IPS-18a (cell line): ENCODE measurements at regions not wholly inside any gene's neighbourhood (a gene's known extent, or its start where the extent isn't known, plus 50 kb on each side); places are given as distances from the start of the nearest gene placed in this dataset.

Experiments used
- H3K27ac ChIP-seq: one replicate; pipeline ENCODE4 v1.5.1; 2013; ENCODE audit warnings: low read length
- H3K27me3 ChIP-seq: one replicate; pipeline ENCODE4 v1.6.1; 2013; ENCODE audit warnings: mild to moderate bottlenecking, low read length; ENCODE audit not compliant: control insufficient read depth, insufficient read depth
- H3K36me3 ChIP-seq: one replicate; pipeline ENCODE4 v1.6.1; 2013; ENCODE audit warnings: low read depth, low read length; ENCODE audit not compliant: control insufficient read depth
- H3K4me1 ChIP-seq: one replicate; pipeline ENCODE4 v1.6.1; 2013; ENCODE audit warnings: low read depth, low read length; ENCODE audit not compliant: control insufficient read depth
- H3K4me3 ChIP-seq: one replicate; pipeline ENCODE4 v1.5.1; 2013; ENCODE audit warnings: low read length
- H3K9ac ChIP-seq: one replicate; pipeline ENCODE4 v1.6.1; 2013; ENCODE audit warnings: mild to moderate bottlenecking, low read length, moderate library complexity
- H3K9me3 ChIP-seq: one replicate; pipeline ENCODE4 v1.6.1; 2013; ENCODE audit warnings: low read depth, low read length; ENCODE audit not compliant: control insufficient read depth

DNA sequence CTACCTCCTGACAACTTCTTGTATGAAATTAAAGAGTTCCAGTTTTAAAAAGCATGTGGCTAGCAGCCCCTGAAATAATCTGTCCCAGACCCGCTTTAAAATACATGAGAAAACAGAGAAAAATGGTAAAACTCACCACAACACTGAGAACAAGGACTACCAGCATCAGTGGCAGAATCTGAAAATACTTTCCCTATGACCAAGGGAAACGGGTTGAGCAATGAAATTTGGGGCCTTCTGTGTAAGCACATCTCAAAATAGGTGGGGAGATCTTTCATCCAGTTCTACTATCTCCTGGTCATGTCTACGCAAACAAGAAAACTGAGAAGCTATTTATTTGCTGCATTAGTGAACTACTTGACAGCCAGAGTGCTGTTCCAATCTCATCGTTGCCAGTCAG lies 172.3 kb downstream of the LNPK start:
- no peak overlapping the region for H3K9ac ChIP-seq
- no peak overlapping the region for H3K4me3 ChIP-seq
- no peak overlapping the region for H3K27ac ChIP-seq
- H3K36me3 ChIP-seq: no peaks in the 10 kb centered on the region
- peaks cover 9% of the 10 kb centered on the region for H3K4me1 ChIP-seq
- H3K27me3 ChIP-seq: no peaks in the 10 kb centered on the region
- H3K9me3 ChIP-seq: no peaks in the 10 kb centered on the region

DNA sequence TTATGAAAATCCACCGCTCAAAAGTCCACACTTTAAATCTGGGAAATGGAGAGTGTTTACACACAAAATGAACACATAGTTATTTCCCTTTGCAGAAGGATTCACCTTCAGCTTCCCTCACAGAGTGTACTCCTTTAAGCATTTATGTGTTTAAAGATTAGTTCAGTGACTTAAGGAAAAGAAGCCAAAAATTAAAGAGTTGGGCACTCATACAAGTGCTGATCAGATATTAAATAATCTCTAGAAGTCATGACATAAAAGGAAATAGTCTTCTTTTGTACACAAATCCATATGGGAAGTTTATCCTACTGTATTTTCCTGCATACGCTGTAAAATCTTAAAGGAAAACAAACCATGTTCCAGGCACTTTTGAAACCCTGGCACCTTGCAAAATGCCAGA lies 174.2 kb downstream of the LNPK start:
- no peaks in the 10 kb centered on the region for H3K9me3 ChIP-seq
- H3K36me3 ChIP-seq: no peaks in the 10 kb centered on the region
- H3K9ac ChIP-seq: no peak overlapping the region
- no peak overlapping the region for H3K4me3 ChIP-seq
- H3K4me1 ChIP-seq: no peaks in the 10 kb centered on the region
- no peak overlapping the region for H3K27ac ChIP-seq
- H3K27me3 ChIP-seq: no peaks in the 10 kb centered on the region

GRCh38 chr2:175824243-175824642 lies 177.8 kb downstream of the LNPK start:
- Histone ChIP-seq H3K4me3 (no peak overlapping the region), H3K9ac (no peak overlapping the region), H3K27me3 (no peaks in the 10 kb centered on the region), H3K4me1 (no peaks in the 10 kb centered on the region), H3K27ac (no peak overlapping the region), H3K9me3 (no peaks in the 10 kb centered on the region), H3K36me3 (no peaks in the 10 kb centered on the region)

DNA sequence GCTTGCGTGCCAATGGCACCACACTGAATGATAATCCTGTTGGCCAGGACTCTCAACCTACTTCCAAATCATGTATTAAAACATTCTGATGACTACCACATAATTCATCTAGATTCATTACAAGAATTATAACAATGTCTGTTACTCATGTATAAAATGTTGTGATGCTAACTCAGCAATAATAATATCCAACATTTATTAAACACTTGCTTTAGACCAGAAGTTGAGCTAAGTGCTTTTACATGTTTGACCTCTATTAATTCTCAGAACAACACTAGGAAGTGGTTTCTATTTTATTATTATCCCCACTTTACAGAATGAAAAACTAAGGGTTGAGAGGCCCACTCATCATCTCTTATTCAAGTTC lies 178.4 kb downstream of the LNPK start:
- Histone ChIP-seq H3K36me3 (no peaks in the 10 kb centered on the region), H3K27ac (no peak overlapping the region), H3K9me3 (no peaks in the 10 kb centered on the region), H3K4me1 (no peaks in the 10 kb centered on the region), H3K27me3 (no peaks in the 10 kb centered on the region), H3K4me3 (no peak overlapping the region), H3K9ac (no peak overlapping the region)

DNA sequence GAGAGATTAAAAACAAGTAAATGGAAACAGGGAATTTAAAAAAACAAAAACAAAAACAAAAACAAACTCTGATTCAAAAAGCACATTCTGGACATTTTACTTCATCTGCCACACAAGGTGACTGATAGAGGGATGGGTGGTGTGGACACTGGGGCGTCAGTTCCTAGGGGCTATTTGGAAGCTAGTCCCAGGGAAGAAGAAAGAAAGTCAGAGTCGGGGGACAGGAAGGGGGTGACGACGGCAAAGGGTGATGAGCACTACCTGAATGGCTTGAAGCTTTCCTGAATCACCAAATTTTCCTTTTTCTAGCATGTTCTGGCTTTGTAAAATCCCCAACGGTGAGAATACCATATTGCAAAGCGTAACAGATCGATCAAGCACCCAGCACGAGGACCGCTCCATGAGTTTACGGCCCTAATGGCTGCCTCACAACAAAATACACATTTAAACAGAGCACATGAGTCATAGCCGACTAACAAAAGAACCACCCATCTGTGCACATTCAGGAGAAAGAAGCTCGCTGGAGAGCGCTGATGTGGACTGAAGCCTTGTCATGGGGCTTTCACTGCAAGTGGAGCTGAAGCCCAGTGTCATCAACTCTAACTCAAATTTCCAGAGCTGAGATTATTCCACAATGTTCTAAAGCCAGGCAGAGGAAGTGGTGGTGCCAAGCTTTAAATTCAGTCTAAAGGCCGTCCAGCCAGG lies 178.9 kb downstream of the LNPK start:
- H3K9ac ChIP-seq: no peak overlapping the region
- H3K9me3 ChIP-seq: no peaks in the 10 kb centered on the region
- no peak overlapping the region for H3K27ac ChIP-seq
- no peaks in the 10 kb centered on the region for H3K4me1 ChIP-seq
- no peaks in the 10 kb centered on the region for H3K36me3 ChIP-seq
- no peaks in the 10 kb centered on the region for H3K27me3 ChIP-seq
- no peak overlapping the region for H3K4me3 ChIP-seq

DNA sequence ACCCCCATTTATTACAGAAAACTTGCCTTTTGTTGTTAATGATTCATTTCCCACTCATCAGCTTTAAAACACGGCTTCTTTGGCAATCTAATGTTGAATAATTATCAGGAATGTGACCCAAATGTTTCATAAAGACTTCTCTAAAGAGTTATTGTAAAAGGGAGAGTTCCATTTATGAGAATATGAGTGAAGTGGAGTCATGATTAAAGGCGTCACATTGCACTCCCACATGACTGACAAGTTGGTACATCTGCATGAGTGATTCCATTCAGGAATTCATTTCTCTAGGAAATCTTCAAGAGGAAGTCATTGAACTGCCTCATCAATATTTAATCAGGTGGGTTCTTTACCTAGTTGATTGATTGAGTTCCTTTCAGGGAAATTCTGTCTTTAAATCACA lies 184.8 kb downstream of the LNPK start:
- H3K9ac ChIP-seq: no peak overlapping the region
- no peaks in the 10 kb centered on the region for H3K36me3 ChIP-seq
- H3K4me3 ChIP-seq: no peak overlapping the region
- peaks cover 6% of the 10 kb centered on the region for H3K9me3 ChIP-seq
- H3K27ac ChIP-seq: no peak overlapping the region
- no peaks in the 10 kb centered on the region for H3K4me1 ChIP-seq
- H3K27me3 ChIP-seq: no peaks in the 10 kb centered on the region

DNA sequence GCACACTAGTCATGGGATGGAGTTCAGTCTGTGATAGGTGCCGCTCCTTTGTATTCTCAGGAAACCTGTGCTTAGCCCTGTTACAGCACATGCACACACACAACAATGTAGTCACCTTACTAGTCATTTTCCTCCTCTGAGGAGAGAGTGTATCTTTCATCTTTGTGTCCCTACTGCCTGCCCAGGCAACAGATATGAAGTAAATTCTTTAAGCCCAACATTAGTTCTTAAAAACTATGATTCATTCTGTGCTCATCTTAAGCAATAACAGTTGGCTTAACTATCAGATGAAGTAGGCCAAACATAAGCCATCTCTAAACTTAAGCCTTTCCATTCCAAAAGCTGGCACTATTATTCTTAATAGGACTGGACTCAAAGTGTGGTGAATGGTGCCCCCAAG lies 186.5 kb downstream of the LNPK start:
- Histone ChIP-seq H3K9ac (no peak overlapping the region), H3K9me3 (peaks cover 6% of the 10 kb centered on the region), H3K36me3 (no peaks in the 10 kb centered on the region), H3K27me3 (no peaks in the 10 kb centered on the region), H3K27ac (no peak overlapping the region), H3K4me1 (no peaks in the 10 kb centered on the region), H3K4me3 (no peak overlapping the region)

GRCh38 chr2:175811971-175812370 lies 190.1 kb downstream of the LNPK start:
- Histone ChIP-seq H3K36me3 (no peaks in the 10 kb centered on the region), H3K4me3 (no peak overlapping the region), H3K9ac (no peak overlapping the region), H3K9me3 (peaks cover 6% of the 10 kb centered on the region), H3K27me3 (no peaks in the 10 kb centered on the region), H3K4me1 (no peaks in the 10 kb centered on the region), H3K27ac (no peak overlapping the region)

GRCh38 chr2:175808858-175809257 lies 193.2 kb downstream of the LNPK start:
- H3K36me3 ChIP-seq: no peaks in the 10 kb centered on the region
- H3K9me3 ChIP-seq: no peaks in the 10 kb centered on the region
- H3K27ac ChIP-seq: no peak overlapping the region
- no peak overlapping the region for H3K9ac ChIP-seq
- H3K4me1 ChIP-seq: no peaks in the 10 kb centered on the region
- H3K27me3 ChIP-seq: no peaks in the 10 kb centered on the region
- H3K4me3 ChIP-seq: no peak overlapping the region

DNA sequence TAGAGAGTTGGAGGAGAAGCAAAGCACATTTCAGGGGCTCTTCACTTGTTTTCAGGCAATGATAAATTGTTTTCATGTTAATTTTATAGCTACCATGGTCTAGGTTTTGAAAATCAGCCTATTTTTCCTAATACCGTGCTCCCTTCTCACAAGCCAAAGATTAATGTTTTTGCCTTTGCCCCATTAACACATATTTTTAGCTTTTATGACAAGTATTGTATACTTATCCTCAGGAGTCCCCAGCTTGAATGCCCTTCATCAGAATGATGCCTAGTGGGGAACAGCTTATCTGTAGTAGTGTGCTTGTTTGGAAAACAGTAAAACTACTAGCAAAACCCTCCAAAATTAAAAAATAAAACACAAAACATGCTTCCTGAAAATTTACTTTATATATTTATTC lies 194.0 kb downstream of the LNPK start:
- H3K36me3 ChIP-seq: no peaks in the 10 kb centered on the region
- no peak overlapping the region for H3K9ac ChIP-seq
- H3K27me3 ChIP-seq: no peaks in the 10 kb centered on the region
- no peaks in the 10 kb centered on the region for H3K9me3 ChIP-seq
- H3K4me1 ChIP-seq: no peaks in the 10 kb centered on the region
- no peak overlapping the region for H3K4me3 ChIP-seq
- no peak overlapping the region for H3K27ac ChIP-seq

- Histone ChIP-seq H3K36me3 (no peaks in the 10 kb centered on the region), H3K27ac (no peak overlapping the region), H3K4me3 (no peak overlapping the region), H3K9me3 (no peaks in the 10 kb centered on the region), H3K9ac (no peak overlapping the region), H3K4me1 (no peaks in the 10 kb centered on the region), H3K27me3 (no peaks in the 10 kb centered on the region)
Observed at GRCh38 chr2:175807031-175807873, 194.8 kb downstream of the LNPK start.

DNA sequence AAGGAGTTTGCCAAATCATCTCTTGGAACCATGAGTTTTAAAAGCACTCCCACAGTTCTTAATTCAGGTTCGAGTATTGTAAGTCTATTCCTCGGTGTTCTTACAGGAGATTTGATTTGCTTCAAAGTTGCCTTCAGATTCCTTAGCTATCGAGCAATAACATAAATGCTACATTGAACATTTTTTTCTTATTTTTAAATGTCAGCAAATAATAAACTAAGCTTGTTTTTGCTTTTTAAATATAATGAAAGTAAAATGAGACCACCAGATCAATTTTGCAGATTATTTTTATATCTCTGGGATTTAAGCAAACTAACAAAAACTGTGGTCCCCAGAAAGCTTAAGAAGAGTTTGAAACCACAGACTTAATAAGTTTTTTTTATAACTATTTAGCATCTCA lies 195.5 kb downstream of the LNPK start:
- Histone ChIP-seq H3K27me3 (no peaks in the 10 kb centered on the region), H3K4me3 (no peak overlapping the region), H3K27ac (no peak overlapping the region), H3K36me3 (no peaks in the 10 kb centered on the region), H3K9ac (no peak overlapping the region), H3K4me1 (no peaks in the 10 kb centered on the region), H3K9me3 (no peaks in the 10 kb centered on the region)
